ENCODE measurements at regions not wholly inside any gene's neighbourhood (a gene's known extent, or its start where the extent isn't known, plus 50 kb on each side); places are given as distances from the start of the nearest gene placed in this dataset.

- no peaks in the 10 kb centered on the region for H3K4me1 Mint-ChIP-seq
- no peaks in the 10 kb centered on the region for H3K9me3 Mint-ChIP-seq
- no peak overlapping the region for H3K4me3 Mint-ChIP-seq
- TF ChIP-seq CTCF (IDR thresholded peaks at IDR 0.05; ENCODE audit: unreplicated experiment in 3 of 3) = no peak
- no peak overlapping the region for H3K27ac Mint-ChIP-seq
- no peaks in the 10 kb centered on the region for H3K27me3 Mint-ChIP-seq (ENCODE audit: low read depth)
- no peaks in the 10 kb centered on the region for H3K36me3 Mint-ChIP-seq (ENCODE audit: low read depth)
Observed at GRCh38 chr7:9937944-9938631, 1035.6 kb upstream of the PHF14 start.

- H3K27ac Mint-ChIP-seq = no peak overlapping the region
- TF ChIP-seq CTCF (IDR thresholded peaks at IDR 0.05; ENCODE audit: unreplicated experiment in 3 of 3) = no peak
- H3K4me1 Mint-ChIP-seq = no peaks in the 10 kb centered on the region
- H3K27me3 Mint-ChIP-seq (ENCODE audit: low read depth) = no peaks in the 10 kb centered on the region
- H3K4me3 Mint-ChIP-seq = no peak overlapping the region
- no peaks in the 10 kb centered on the region for H3K36me3 Mint-ChIP-seq (ENCODE audit: low read depth)
- H3K9me3 Mint-ChIP-seq = no peaks in the 10 kb centered on the region
Observed at GRCh38 chr7:9939176-9939575, 1034.5 kb upstream of the PHF14 start.

- TF ChIP-seq CTCF (IDR thresholded peaks at IDR 0.05; ENCODE audit: unreplicated experiment in 3 of 3) = no peak
- Mint-ChIP-seq H3K27me3 (ENCODE audit: low read depth) (no peaks in the 10 kb centered on the region), H3K9me3 (no peaks in the 10 kb centered on the region)
Observed at GRCh38 chr7:9945131-9945530, 1028.5 kb upstream of the PHF14 start.

GRCh38 chr7:9945857-9946256, 1027.8 kb upstream of the PHF14 start:
- no peaks in the 10 kb centered on the region for H3K36me3 Mint-ChIP-seq (ENCODE audit: low read depth)
- no peak overlapping the region for H3K27ac Mint-ChIP-seq
- no peaks in the 10 kb centered on the region for H3K27me3 Mint-ChIP-seq (ENCODE audit: low read depth)
- no peaks in the 10 kb centered on the region for H3K4me1 Mint-ChIP-seq
- no peak overlapping the region for H3K4me3 Mint-ChIP-seq
- TF ChIP-seq CTCF (IDR thresholded peaks at IDR 0.05; ENCODE audit: unreplicated experiment in 3 of 3) = no peak
- no peaks in the 10 kb centered on the region for H3K9me3 Mint-ChIP-seq

More at GRCh38 chr7:9945131-9945530, 1028.5 kb upstream of the PHF14 start:
- H3K36me3 Mint-ChIP-seq (ENCODE audit: low read depth) = no peaks in the 10 kb centered on the region
- H3K4me1 Mint-ChIP-seq = no peaks in the 10 kb centered on the region
- no peak overlapping the region for H3K4me3 Mint-ChIP-seq
- no peak overlapping the region for H3K27ac Mint-ChIP-seq

GRCh38 chr7:9955138-9955537, 1018.5 kb upstream of the PHF14 start:
- H3K27ac Mint-ChIP-seq = no peak overlapping the region
- no peaks in the 10 kb centered on the region for H3K4me1 Mint-ChIP-seq
- no peak overlapping the region for H3K4me3 Mint-ChIP-seq
- no peak for TF ChIP-seq CTCF (IDR thresholded peaks at IDR 0.05; ENCODE audit: unreplicated experiment in 3 of 3)
- H3K36me3 Mint-ChIP-seq (ENCODE audit: low read depth) = no peaks in the 10 kb centered on the region
- peaks cover 6% of the 10 kb centered on the region for H3K9me3 Mint-ChIP-seq
- no peaks in the 10 kb centered on the region for H3K27me3 Mint-ChIP-seq (ENCODE audit: low read depth)

GRCh38 chr7:9958486-9958885, 1015.2 kb upstream of the PHF14 start:
- Mint-ChIP-seq H3K4me1 (peaks cover 4% of the 10 kb centered on the region), H3K4me3 (no peak overlapping the region), H3K27ac (no peak overlapping the region), H3K9me3 (peaks cover 6% of the 10 kb centered on the region), H3K27me3 (ENCODE audit: low read depth) (no peaks in the 10 kb centered on the region), H3K36me3 (ENCODE audit: low read depth) (no peaks in the 10 kb centered on the region)
- TF ChIP-seq CTCF (IDR thresholded peaks at IDR 0.05; ENCODE audit: unreplicated experiment in 3 of 3) = no peak
